ENCODE measurements at regions not wholly inside any gene's neighbourhood (a gene's known extent, or its start where the extent isn't known, plus 50 kb on each side); places are given as distances from the start of the nearest gene placed in this dataset.

GRCh38 chr1:232252546-232253118 lies 377.3 kb downstream of the SIPA1L2 start:
- TF ChIP-seq CTCF (IDR thresholded peaks at IDR 0.05 in 2 of 3, conservative IDR thresholded peaks at IDR 0.05 in 1 of 3; ENCODE audit: insufficient read depth in 2 of 3, low read depth in 1 of 3, low read length in 3 of 3) (no peak), POLR2A (conservative IDR thresholded peaks at IDR 0.05) (no peak), RCOR1 (IDR thresholded peaks at IDR 0.05; ENCODE audit: borderline replicate concordance in 1 of 2, low read depth in 2 of 2, low read length in 2 of 2) (no peak), EZH2 (IDR thresholded peaks at IDR 0.05; ENCODE audit: borderline replicate concordance, low read depth, low read length) (no peak), FOXK2 (conservative IDR thresholded peaks at IDR 0.05 in 1 of 2, IDR thresholded peaks at IDR 0.05 in 1 of 2; ENCODE audit: low read depth in 2 of 2) (no peak), ZBTB7A (IDR thresholded peaks at IDR 0.05; ENCODE audit: borderline replicate concordance, control insufficient read depth, low read depth, low read length) (no peak), ZFP36 (IDR thresholded peaks at IDR 0.05; ENCODE audit: low read depth, low read length, partially characterized antibody) (no peak), FOXA1 (IDR thresholded peaks at IDR 0.05; ENCODE audit: borderline replicate concordance) (no peak), ZNF639 (CRISPR knock-in tag; conservative IDR thresholded peaks at IDR 0.05 in 1 of 2, IDR thresholded peaks at IDR 0.05 in 1 of 2) (no peak), RAD21 (CRISPR knock-in tag; conservative IDR thresholded peaks at IDR 0.05 in 1 of 2, IDR thresholded peaks at IDR 0.05 in 1 of 2) (no peak), HLTF (IDR thresholded peaks at IDR 0.05) (no peak), EGR1 (conservative IDR thresholded peaks at IDR 0.05) (no peak), JUNB (CRISPR knock-in tag; conservative IDR thresholded peaks at IDR 0.05) (no peak)
- TF ChIP-seq, protein P1, sequence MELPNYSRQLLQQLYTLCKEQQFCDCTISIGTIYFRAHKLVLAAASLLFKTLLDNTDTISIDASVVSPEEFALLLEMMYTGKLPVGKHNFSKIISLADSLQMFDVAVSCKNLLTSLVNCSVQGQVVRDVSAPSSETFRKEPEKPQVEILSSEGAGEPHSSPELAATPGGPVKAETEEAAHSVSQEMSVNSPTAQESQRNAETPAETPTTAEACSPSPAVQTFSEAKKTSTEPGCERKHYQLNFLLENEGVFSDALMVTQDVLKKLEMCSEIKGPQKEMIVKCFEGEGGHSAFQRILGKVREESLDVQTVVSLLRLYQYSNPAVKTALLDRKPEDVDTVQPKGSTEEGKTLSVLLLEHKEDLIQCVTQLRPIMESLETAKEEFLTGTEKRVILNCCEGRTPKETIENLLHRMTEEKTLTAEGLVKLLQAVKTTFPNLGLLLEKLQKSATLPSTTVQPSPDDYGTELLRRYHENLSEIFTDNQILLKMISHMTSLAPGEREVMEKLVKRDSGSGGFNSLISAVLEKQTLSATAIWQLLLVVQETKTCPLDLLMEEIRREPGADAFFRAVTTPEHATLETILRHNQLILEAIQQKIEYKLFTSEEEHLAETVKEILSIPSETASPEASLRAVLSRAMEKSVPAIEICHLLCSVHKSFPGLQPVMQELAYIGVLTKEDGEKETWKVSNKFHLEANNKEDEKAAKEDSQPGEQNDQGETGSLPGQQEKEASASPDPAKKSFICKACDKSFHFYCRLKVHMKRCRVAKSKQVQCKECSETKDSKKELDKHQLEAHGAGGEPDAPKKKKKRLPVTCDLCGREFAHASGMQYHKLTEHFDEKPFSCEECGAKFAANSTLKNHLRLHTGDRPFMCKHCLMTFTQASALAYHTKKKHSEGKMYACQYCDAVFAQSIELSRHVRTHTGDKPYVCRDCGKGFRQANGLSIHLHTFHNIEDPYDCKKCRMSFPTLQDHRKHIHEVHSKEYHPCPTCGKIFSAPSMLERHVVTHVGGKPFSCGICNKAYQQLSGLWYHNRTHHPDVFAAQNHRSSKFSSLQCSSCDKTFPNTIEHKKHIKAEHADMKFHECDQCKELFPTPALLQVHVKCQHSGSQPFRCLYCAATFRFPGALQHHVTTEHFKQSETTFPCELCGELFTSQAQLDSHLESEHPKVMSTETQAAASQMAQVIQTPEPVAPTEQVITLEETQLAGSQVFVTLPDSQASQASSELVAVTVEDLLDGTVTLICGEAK (IDR thresholded peaks at IDR 0.05) = no peak
- TF ChIP-seq, protein P1 (CRISPR knock-in tag; IDR thresholded peaks at IDR 0.05) = no peak

All from K562 (cell line).